HEK293 (cell line): ENCODE measurements at regions not wholly inside any gene's neighbourhood (a gene's known extent, or its start where the extent isn't known, plus 50 kb on each side); places are given as distances from the start of the nearest gene placed in this dataset.

Experiments used
- CTCF ChIA-PET: fragments of 350-600 bp; formaldehyde crosslinking; extraction: SDS; loops from one replicate; lab custom pipeline; 2021; ENCODE audit warnings: antibody characterized with exemption; lab: Yijun Ruan, JAX
- POLR2A ChIA-PET: fragments of 300-600 bp; formaldehyde crosslinking; extraction: SDS; loops from one replicate; lab custom pipeline; 2020; ENCODE audit warnings: antibody characterized with exemption, inconsistent platforms; lab: Yijun Ruan, JAX
- H3K27ac ChIP-seq: fragments of 200-500 bp; sonication (Bioruptor generic); 2 replicates; pipeline ENCODE4 v1.5.1; 2014; ENCODE audit warnings: low read depth, low read length, control low read depth, inconsistent platforms; ENCODE audit errors: extremely low read depth
- H3K36me3 ChIP-seq, 2 experiments: fragments of 200-500 bp in 1 of 2; sonication (Bioruptor generic) in 1 of 2; 1 replicate in 1 of 2; 2 replicates in 1 of 2; pipeline ENCODE4 v1.5.1; 2014 to 2017; ENCODE audit warnings: inconsistent platforms in 2 of 2, low read length in 2 of 2; ENCODE audit not compliant: control insufficient read depth in 2 of 2, insufficient read depth in 1 of 2
- H3K4me1 ChIP-seq: fragments of 200-500 bp; sonication (Bioruptor generic); 2 replicates; pipeline ENCODE4 v1.5.1; 2014; ENCODE audit warnings: mild to moderate bottlenecking, low read length, inconsistent platforms; ENCODE audit not compliant: control insufficient read depth, insufficient read depth
- H3K4me3 ChIP-seq: 2 replicates; pipeline ENCODE4 v1.5.1; 2011; ENCODE audit warnings: low read depth, mild to moderate bottlenecking, control low read depth, low read length, moderate library complexity
- H3K9me3 ChIP-seq: fragments of 200-500 bp; sonication (Bioruptor generic); 2 replicates; pipeline ENCODE4 v1.5.1; 2014; ENCODE audit warnings: low read depth, low read length, inconsistent platforms; ENCODE audit not compliant: control insufficient read depth, insufficient read depth
- EGR2 ChIP-seq: fragments of 450-650 bp; formaldehyde crosslinking; IDR thresholded peaks from 2 replicates; pipeline ENCODE4 v1.5.1; 2016; ENCODE audit warnings: low read depth, missing biosample characterization, missing genetic modification characterization
- GFI1B ChIP-seq: fragments of 450-650 bp; formaldehyde crosslinking; IDR thresholded peaks from 2 replicates; pipeline ENCODE4 v1.5.1; 2016; ENCODE audit warnings: missing biosample characterization, missing genetic modification characterization
- KLF7 ChIP-seq: fragments of 450-650 bp; formaldehyde crosslinking; IDR thresholded peaks from 2 replicates; pipeline ENCODE4 v1.5.1; 2016; ENCODE audit warnings: missing biosample characterization, missing genetic modification characterization, borderline replicate concordance
- MZF1 ChIP-seq: fragments of 450-650 bp; formaldehyde crosslinking; IDR thresholded peaks from 2 replicates; pipeline ENCODE4 v1.5.1; 2017; ENCODE audit warnings: missing biosample characterization, missing genetic modification characterization, borderline replicate concordance
- OVOL3 ChIP-seq: fragments of 450-650 bp; formaldehyde crosslinking; IDR thresholded peaks from 2 replicates; pipeline ENCODE4 v1.5.1; 2016; ENCODE audit warnings: missing biosample characterization, missing genetic modification characterization
- REPIN1 ChIP-seq: fragments of 450-650 bp; formaldehyde crosslinking; IDR thresholded peaks from 2 replicates; pipeline ENCODE4 v1.5.1; 2017; ENCODE audit warnings: missing biosample characterization, missing genetic modification characterization, low read depth
- TRIM28 ChIP-seq: IDR thresholded peaks from 2 replicates; pipeline ENCODE4 v1.6.1; 2011; ENCODE audit warnings: low read length, control low read depth, borderline replicate concordance
- ZBTB44 ChIP-seq: fragments of 450-650 bp; IDR thresholded peaks from 2 replicates; pipeline ENCODE4 v1.5.1; 2018; ENCODE audit warnings: missing biosample characterization, mild to moderate bottlenecking, missing genetic modification characterization
- ZFHX2 ChIP-seq: fragments of 450-650 bp; formaldehyde crosslinking; conservative IDR thresholded peaks from 2 replicates; pipeline ENCODE4 v1.5.1; 2016; ENCODE audit warnings: missing biosample characterization, missing genetic modification characterization
- ZIC2 ChIP-seq: fragments of 450-650 bp; formaldehyde crosslinking; IDR thresholded peaks from 2 replicates; pipeline ENCODE4 v1.5.1; 2016; ENCODE audit warnings: missing biosample characterization, missing genetic modification characterization
- ZNF121 ChIP-seq: fragments of 450-650 bp; formaldehyde crosslinking; IDR thresholded peaks from 2 replicates; pipeline ENCODE4 v1.5.1; 2016; ENCODE audit warnings: missing biosample characterization, missing genetic modification characterization
- ZNF16 ChIP-seq: fragments of 450-650 bp; formaldehyde crosslinking; IDR thresholded peaks from 2 replicates; pipeline ENCODE4 v1.5.1; 2016; ENCODE audit warnings: low read depth, missing biosample characterization, missing genetic modification characterization
- ZNF184 ChIP-seq: fragments of 450-650 bp; IDR thresholded peaks from 2 replicates; pipeline ENCODE4 v1.5.1; 2018; ENCODE audit warnings: missing biosample characterization, mild to moderate bottlenecking, missing genetic modification characterization
- ZNF19 ChIP-seq: fragments of 450-650 bp; formaldehyde crosslinking; IDR thresholded peaks from 2 replicates; pipeline ENCODE4; 2016; ENCODE audit warnings: missing biosample characterization, missing genetic modification characterization, low read depth
- ZNF221 ChIP-seq: fragments of 450-650 bp; formaldehyde crosslinking; IDR thresholded peaks from 2 replicates; pipeline ENCODE4 v1.5.1; 2017; ENCODE audit warnings: missing biosample characterization, missing genetic modification characterization, borderline replicate concordance
- ZNF48 ChIP-seq: fragments of 450-650 bp; formaldehyde crosslinking; IDR thresholded peaks from 2 replicates; pipeline ENCODE4 v1.5.1; 2016; ENCODE audit warnings: missing biosample characterization, missing genetic modification characterization
- ZNF529 ChIP-seq: fragments of 450-650 bp; formaldehyde crosslinking; IDR thresholded peaks from 2 replicates; pipeline ENCODE4 v1.5.1; 2017; ENCODE audit warnings: missing genetic modification characterization, missing biosample characterization; ENCODE audit not compliant: insufficient replicate concordance
- ZNF561 ChIP-seq: fragments of 450-650 bp; IDR thresholded peaks from 2 replicates; pipeline ENCODE4 v1.5.1; 2018; ENCODE audit warnings: missing biosample characterization, missing genetic modification characterization, borderline replicate concordance
- ZNF664 ChIP-seq: fragments of 450-650 bp; formaldehyde crosslinking; IDR thresholded peaks from 2 replicates; pipeline ENCODE4 v1.5.1; 2016; ENCODE audit warnings: missing biosample characterization, missing genetic modification characterization
- ZNF785 ChIP-seq: fragments of 450-650 bp; formaldehyde crosslinking; IDR thresholded peaks from 2 replicates; pipeline ENCODE4 v1.5.1; 2016; ENCODE audit warnings: missing biosample characterization, missing genetic modification characterization
- ZNF830 ChIP-seq: fragments of 450-650 bp; IDR thresholded peaks from 2 replicates; pipeline ENCODE4 v1.5.0; 2018; ENCODE audit warnings: missing biosample characterization, missing genetic modification characterization, low read depth, mild to moderate bottlenecking, moderate library complexity
- ZNF837 ChIP-seq: fragments of 450-650 bp; formaldehyde crosslinking; IDR thresholded peaks from 2 replicates; pipeline ENCODE4 v1.5.1; 2016; ENCODE audit warnings: missing biosample characterization, missing genetic modification characterization
- ZSCAN5A ChIP-seq: fragments of 450-650 bp; formaldehyde crosslinking; IDR thresholded peaks from 2 replicates; pipeline ENCODE4 v1.5.1; 2016; ENCODE audit warnings: missing biosample characterization, missing genetic modification characterization
- TF ChIP-seq, protein P1 (sequence below): fragments of 450-650 bp; formaldehyde crosslinking; IDR thresholded peaks from 2 replicates; pipeline ENCODE4 v1.5.1; 2017; ENCODE audit warnings: missing biosample characterization, missing genetic modification characterization
- TF ChIP-seq, protein P2 (sequence below): fragments of 450-650 bp; formaldehyde crosslinking; IDR thresholded peaks from 2 replicates; pipeline ENCODE4 v1.5.1; 2016; ENCODE audit warnings: missing biosample characterization, missing genetic modification characterization
- TF ChIP-seq, protein P3 (sequence below): fragments of 450-650 bp; formaldehyde crosslinking; IDR thresholded peaks from 2 replicates; pipeline ENCODE4 v1.5.1; 2016; ENCODE audit warnings: missing biosample characterization, missing genetic modification characterization
- TF ChIP-seq, protein P4 (sequence below): fragments of 450-650 bp; formaldehyde crosslinking; IDR thresholded peaks from 2 replicates; pipeline ENCODE4 v1.5.1; 2017; ENCODE audit warnings: missing biosample characterization, missing genetic modification characterization
- TF ChIP-seq, protein P5 (sequence below): fragments of 450-650 bp; formaldehyde crosslinking; IDR thresholded peaks from 2 replicates; pipeline ENCODE4 v1.5.1; 2016; ENCODE audit warnings: missing biosample characterization, missing genetic modification characterization, low read depth

GRCh38 chr1:14487671-14488070, 110.8 kb upstream of the KAZN start (continued):
- TF ChIP-seq, protein P1, sequence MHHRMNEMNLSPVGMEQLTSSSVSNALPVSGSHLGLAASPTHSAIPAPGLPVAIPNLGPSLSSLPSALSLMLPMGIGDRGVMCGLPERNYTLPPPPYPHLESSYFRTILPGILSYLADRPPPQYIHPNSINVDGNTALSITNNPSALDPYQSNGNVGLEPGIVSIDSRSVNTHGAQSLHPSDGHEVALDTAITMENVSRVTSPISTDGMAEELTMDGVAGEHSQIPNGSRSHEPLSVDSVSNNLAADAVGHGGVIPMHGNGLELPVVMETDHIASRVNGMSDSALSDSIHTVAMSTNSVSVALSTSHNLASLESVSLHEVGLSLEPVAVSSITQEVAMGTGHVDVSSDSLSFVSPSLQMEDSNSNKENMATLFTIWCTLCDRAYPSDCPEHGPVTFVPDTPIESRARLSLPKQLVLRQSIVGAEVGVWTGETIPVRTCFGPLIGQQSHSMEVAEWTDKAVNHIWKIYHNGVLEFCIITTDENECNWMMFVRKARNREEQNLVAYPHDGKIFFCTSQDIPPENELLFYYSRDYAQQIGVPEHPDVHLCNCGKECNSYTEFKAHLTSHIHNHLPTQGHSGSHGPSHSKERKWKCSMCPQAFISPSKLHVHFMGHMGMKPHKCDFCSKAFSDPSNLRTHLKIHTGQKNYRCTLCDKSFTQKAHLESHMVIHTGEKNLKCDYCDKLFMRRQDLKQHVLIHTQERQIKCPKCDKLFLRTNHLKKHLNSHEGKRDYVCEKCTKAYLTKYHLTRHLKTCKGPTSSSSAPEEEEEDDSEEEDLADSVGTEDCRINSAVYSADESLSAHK (tag by site-specific recombination): no peak
- TF ChIP-seq ZNF121: no peak
- TF ChIP-seq ZNF785 (tag by site-specific recombination): no peak
- TF ChIP-seq REPIN1 (tag by site-specific recombination): no peak
- no peak for TF ChIP-seq ZNF561 (tag by site-specific recombination)
- TF ChIP-seq, protein P2, sequence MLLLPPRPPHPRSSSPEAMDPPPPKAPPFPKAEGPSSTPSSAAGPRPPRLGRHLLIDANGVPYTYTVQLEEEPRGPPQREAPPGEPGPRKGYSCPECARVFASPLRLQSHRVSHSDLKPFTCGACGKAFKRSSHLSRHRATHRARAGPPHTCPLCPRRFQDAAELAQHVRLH (tag by site-specific recombination): no peak
- TF ChIP-seq MZF1 (tag by site-specific recombination): no peak
- no peak for TF ChIP-seq GFI1B (tag by site-specific recombination)
- no peak for TF ChIP-seq KLF7 (tag by site-specific recombination)
- no peak for TF ChIP-seq ZNF529 (tag by site-specific recombination)

DNA sequence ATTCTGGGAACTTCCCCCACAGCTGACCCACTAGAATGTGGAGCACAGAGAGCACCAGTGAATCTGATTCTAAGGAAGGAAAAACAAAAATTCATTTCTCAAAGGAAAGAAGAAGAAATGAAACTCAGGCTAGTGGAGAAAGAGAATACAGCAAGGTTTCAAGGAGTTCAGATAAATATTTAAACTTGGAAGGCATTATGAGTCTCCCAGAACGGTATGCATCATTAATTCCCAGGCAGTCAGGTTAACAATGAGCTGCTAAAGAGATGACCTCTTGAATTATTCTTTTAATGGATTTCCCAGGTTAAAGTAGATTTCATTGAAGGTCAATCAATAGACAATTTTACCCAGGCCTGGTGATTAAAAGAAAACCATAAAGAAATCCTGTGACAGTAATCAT, 103.6 kb upstream of the KAZN start:
- H3K27ac ChIP-seq: no peak overlapping the region
- no peaks in the 10 kb centered on the region for H3K36me3 ChIP-seq
- POLR2A ChIA-PET: no interaction called here
- no peaks in the 10 kb centered on the region for H3K9me3 ChIP-seq
- no peak overlapping the region for H3K4me3 ChIP-seq
- no peaks in the 10 kb centered on the region for H3K4me1 ChIP-seq
- no peak for TF ChIP-seq ZSCAN5A (tag by site-specific recombination)
- no peak for TF ChIP-seq ZNF184 (tag by site-specific recombination)
- no peak for TF ChIP-seq ZNF664 (tag by site-specific recombination)
- no peak for TF ChIP-seq ZNF221 (tag by site-specific recombination)
- no peak for TF ChIP-seq ZNF19 (tag by site-specific recombination)
- TF ChIP-seq ZNF16 (tag by site-specific recombination): no peak
- no peak for TF ChIP-seq ZNF48 (tag by site-specific recombination)
- no peak for TF ChIP-seq ZNF830 (tag by site-specific recombination)
- no peak for TF ChIP-seq ZNF837
- no peak for TF ChIP-seq TRIM28
- TF ChIP-seq, protein P3, sequence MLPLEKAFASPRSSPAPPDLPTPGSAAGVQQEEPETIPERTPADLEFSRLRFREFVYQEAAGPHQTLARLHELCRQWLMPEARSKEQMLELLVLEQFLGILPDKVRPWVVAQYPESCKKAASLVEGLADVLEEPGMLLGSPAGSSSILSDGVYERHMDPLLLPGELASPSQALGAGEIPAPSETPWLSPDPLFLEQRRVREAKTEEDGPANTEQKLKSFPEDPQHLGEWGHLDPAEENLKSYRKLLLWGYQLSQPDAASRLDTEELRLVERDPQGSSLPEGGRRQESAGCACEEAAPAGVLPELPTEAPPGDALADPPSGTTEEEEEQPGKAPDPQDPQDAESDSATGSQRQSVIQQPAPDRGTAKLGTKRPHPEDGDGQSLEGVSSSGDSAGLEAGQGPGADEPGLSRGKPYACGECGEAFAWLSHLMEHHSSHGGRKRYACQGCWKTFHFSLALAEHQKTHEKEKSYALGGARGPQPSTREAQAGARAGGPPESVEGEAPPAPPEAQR: no peak
- no peak for TF ChIP-seq ZFHX2 (tag by site-specific recombination)
- no peak for TF ChIP-seq EGR2 (tag by site-specific recombination)
- no peak for TF ChIP-seq OVOL3 (tag by site-specific recombination)
- TF ChIP-seq, protein P4, sequence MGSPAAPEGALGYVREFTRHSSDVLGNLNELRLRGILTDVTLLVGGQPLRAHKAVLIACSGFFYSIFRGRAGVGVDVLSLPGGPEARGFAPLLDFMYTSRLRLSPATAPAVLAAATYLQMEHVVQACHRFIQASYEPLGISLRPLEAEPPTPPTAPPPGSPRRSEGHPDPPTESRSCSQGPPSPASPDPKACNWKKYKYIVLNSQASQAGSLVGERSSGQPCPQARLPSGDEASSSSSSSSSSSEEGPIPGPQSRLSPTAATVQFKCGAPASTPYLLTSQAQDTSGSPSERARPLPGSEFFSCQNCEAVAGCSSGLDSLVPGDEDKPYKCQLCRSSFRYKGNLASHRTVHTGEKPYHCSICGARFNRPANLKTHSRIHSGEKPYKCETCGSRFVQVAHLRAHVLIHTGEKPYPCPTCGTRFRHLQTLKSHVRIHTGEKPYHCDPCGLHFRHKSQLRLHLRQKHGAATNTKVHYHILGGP (tag by site-specific recombination): no peak
- no peak for TF ChIP-seq ZBTB44 (tag by site-specific recombination)
- TF ChIP-seq ZIC2 (tag by site-specific recombination): no peak
- TF ChIP-seq, protein P5, sequence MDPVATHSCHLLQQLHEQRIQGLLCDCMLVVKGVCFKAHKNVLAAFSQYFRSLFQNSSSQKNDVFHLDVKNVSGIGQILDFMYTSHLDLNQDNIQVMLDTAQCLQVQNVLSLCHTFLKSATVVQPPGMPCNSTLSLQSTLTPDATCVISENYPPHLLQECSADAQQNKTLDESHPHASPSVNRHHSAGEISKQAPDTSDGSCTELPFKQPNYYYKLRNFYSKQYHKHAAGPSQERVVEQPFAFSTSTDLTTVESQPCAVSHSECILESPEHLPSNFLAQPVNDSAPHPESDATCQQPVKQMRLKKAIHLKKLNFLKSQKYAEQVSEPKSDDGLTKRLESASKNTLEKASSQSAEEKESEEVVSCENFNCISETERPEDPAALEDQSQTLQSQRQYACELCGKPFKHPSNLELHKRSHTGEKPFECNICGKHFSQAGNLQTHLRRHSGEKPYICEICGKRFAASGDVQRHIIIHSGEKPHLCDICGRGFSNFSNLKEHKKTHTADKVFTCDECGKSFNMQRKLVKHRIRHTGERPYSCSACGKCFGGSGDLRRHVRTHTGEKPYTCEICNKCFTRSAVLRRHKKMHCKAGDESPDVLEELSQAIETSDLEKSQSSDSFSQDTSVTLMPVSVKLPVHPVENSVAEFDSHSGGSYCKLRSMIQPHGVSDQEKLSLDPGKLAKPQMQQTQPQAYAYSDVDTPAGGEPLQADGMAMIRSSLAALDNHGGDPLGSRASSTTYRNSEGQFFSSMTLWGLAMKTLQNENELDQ: no peak
- CTCF ChIA-PET: no interaction called here
